LNCAP (cell line): ENCODE measurements at regions not wholly inside any gene's neighbourhood (a gene's known extent, or its start where the extent isn't known, plus 50 kb on each side); places are given as distances from the start of the nearest gene placed in this dataset.

Experiments used
- TF ChIP-seq, protein P1 (sequence below): fragments of 450-650 bp; IDR thresholded peaks from 2 replicates; pipeline ENCODE4 v1.5.1; 2017; ENCODE audit warnings: mild to moderate bottlenecking

DNA sequence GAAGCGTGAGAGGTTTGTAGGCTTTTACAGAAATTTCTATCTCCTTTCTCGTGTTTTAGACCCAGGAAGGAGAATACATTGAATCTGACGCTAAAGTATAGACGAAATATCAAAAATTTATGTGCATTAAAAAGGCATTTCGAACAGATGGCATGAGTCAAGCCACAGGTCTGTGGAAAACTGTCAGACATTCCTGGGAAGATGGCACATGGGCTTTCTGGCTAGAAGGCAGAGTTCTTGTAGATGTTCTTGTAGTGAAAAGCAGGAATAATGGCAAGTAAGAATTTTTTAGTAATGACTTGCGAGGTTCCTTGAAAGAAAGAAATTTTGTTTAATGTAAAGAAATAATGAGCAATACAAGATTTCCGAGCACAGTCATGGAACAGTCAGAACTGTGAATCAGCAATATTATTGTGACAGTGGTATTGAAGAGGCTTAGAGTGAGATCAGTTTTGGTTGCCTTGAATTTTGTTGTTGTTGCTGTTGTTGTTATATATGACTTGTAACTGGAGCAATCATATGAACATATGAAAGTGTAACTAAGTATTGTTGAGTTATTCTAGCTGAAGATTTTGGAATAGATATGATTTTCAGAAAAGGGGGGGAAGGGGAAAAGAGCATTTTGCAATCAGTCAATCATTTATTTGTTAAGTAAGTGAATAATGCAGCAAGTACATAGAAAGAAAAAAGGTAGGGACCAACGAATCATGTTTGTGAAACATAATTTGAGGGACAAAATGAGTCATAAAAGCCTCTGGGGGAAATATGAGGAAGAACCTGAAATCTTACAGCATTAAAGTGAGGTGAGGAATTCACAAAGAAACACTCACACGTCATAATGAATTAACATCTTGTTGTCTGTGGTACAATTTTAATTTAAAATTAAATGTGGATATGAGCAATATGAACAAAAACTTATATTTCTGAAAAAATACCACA is 339.0 kb upstream of the CTNND2 start:
- TF ChIP-seq, protein P1, sequence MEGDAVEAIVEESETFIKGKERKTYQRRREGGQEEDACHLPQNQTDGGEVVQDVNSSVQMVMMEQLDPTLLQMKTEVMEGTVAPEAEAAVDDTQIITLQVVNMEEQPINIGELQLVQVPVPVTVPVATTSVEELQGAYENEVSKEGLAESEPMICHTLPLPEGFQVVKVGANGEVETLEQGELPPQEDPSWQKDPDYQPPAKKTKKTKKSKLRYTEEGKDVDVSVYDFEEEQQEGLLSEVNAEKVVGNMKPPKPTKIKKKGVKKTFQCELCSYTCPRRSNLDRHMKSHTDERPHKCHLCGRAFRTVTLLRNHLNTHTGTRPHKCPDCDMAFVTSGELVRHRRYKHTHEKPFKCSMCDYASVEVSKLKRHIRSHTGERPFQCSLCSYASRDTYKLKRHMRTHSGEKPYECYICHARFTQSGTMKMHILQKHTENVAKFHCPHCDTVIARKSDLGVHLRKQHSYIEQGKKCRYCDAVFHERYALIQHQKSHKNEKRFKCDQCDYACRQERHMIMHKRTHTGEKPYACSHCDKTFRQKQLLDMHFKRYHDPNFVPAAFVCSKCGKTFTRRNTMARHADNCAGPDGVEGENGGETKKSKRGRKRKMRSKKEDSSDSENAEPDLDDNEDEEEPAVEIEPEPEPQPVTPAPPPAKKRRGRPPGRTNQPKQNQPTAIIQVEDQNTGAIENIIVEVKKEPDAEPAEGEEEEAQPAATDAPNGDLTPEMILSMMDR = no peak

DNA sequence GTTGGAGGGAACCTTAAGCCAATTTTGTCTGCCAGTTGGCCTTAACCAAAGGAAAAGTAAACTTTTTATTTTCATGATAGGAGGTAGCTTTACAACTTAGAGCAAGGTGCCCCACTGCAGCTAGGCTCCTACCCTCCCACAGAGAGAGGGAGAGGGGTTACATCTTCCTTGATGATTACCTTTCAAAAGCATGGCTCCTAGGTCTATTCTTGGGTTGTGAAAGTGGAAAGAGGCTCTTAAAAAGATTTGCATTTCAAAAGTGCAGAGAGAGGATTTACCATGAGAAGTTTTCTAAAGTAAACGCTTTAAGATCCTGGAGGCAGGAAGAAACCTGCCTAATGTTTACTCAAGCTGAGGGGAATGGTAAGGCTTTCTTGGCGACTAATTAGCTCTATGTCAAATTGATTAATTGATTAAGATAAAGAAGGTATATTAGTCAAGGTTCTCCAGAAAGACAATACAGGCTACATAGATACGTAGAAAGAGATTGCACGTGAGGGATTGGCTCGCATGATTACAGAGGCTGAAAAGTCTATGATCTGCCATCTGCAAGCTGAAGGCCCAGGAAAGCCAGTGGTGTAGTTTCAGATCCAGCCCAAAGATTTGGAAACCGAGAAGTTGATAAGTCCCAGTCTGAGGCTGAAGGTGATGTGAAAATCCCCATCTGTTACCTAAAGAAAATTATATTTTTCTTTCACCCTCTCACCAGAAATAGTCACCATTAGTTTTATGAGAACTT is 333.8 kb upstream of the CTNND2 start:
- TF ChIP-seq, protein P1 = no peak

DNA sequence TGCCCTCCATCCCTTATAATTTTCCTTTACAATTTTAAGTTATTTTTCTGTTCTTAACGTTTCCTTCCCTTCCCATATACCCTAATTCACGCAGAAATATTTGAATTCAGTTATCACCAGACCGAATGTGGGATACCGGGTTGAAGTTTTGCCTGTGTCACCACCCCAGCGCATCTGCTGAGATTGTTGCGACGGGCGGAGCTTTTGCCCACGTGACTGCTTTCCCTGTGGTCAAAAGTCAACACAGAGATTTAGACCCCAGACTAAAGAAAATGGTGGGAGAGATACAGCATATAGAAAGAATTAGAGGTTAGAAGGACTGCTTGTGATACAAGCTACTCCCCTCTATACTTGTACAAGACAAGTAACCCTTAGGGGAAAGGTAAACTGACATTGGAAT is 326.4 kb upstream of the CTNND2 start:
- TF ChIP-seq, protein P1 = no peak

DNA sequence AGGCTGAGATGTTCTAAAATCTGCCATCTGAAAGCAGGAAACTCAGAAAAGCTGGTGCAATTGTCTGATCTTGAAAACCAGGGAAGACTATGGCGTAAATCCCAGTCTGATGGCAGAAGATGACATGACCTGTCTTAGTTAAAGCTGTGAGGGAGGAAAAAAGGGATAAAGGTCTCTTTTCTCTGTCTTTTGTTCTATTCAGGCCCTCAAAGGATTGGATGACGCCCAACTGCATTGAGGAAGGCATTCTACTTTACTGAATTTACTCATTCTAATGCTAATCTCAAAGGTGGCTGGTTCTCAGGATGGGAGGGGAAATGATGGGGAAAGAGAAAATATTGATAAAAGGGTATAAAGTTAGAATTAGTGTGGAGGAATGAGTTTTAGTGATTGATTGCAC is 312.8 kb upstream of the CTNND2 start:
- TF ChIP-seq, protein P1 = no peak

DNA sequence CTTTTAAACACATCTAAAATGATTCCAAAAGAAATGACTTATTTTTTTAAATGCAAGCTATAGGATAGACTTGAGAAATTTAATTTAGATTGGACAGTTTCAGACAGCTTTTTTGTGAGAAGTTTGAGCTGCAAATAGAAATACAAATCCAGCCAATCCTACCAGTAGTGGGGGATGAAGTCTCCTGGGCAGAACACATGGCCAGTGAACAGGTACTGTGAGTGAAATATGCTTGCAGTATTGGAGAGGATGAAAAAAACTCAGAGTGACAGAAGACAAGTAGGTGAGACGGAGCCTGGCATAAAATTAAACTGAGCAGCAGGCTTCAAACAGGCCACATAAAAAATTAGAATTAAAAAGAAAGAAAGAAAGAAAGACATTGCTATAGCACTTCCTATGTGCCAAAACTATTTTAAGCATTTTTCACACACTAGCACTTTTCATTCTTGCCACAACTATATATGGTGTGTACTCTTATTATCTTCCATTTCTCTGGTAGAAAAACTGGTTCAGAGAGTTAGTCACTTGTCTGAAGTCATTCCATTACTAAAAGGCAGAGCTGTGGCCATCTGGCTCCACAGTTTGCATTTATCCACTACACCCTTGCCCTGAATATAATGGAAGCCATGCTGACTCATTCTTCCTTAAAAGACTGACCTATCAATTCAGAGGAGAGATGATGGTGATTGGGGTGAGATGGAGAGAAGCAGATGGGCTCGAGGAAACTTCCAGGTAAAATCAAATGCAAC is 310.2 kb upstream of the CTNND2 start:
- TF ChIP-seq, protein P1 = no peak

GRCh38 chr5:12208366-12209100 is 304.3 kb upstream of the CTNND2 start:
- TF ChIP-seq, protein P1 = no peak

GRCh38 chr5:12204761-12205160 is 300.5 kb upstream of the CTNND2 start:
- TF ChIP-seq, protein P1 = no peak
